A549 (cell line): ENCODE measurements at regions not wholly inside any gene's neighbourhood (a gene's known extent, or its start where the extent isn't known, plus 50 kb on each side); places are given as distances from the start of the nearest gene placed in this dataset.

Experiments
- ATAC-seq, 2 experiments: fragments of 200-7000 bp in 1 of 2; fragments of >200 bp in 1 of 2; cut with Nextera tagmentation in 1 of 2; cut with Tn5 transposase in 1 of 2; 3 replicates each; pipeline versions ENCODE4 v1.8.0 to v1.9.1; 2018 to 2020; ENCODE audit warnings: mild to moderate bottlenecking in 1 of 2, moderate library complexity in 1 of 2
- CTCF ChIA-PET: fragments of 300-600 bp; sonication (Branson Sonifier 250); formaldehyde crosslinking; extraction: SDS; loops from one replicate; lab custom pipeline; 2021; ENCODE audit warnings: antibody characterized with exemption, inconsistent platforms; lab: Yijun Ruan, JAX
- POLR2A ChIA-PET: fragments of 350-600 bp; formaldehyde crosslinking; extraction: SDS; loops from one replicate; lab custom pipeline; 2021; ENCODE audit warnings: antibody characterized with exemption, inconsistent platforms; lab: Yijun Ruan, JAX
- DNase-seq, 2 experiments: peaks; one replicate each; pipeline versions ENCODE4 v3.0.0 to v3.0.0-alpha.2; 2011 to 2016; ENCODE audit warnings: low read depth in 1 of 2, low spot score in 1 of 2
- FAIRE-seq: peaks from 2 replicates; lab custom pipeline; 2011; peaks lifted over from hg19 to GRCh38; lab: Jason Lieb, UNC
- H3K27ac ChIP-seq, 2 experiments: fragments of >200 bp; sonication (Bioruptor Twin); formaldehyde crosslinking; 3 replicates each; pipeline ENCODE4 v1.5.1; 2016 to 2017
- H3K4me1 ChIP-seq: fragments of >200 bp; sonication (Bioruptor Twin); formaldehyde crosslinking; 3 replicates; pipeline ENCODE4 v1.6.1; 2016
- H3K4me2 ChIP-seq: fragments of >200 bp; sonication (Bioruptor Twin); formaldehyde crosslinking; 3 replicates; pipeline ENCODE4 v1.6.1; 2016
- H3K4me3 ChIP-seq: fragments of >200 bp; sonication (Bioruptor Twin); formaldehyde crosslinking; 3 replicates; pipeline ENCODE4 v1.5.1; 2016
- H3K9me3 ChIP-seq: fragments of >200 bp; sonication (Bioruptor Twin); formaldehyde crosslinking; 3 replicates; pipeline ENCODE4 v1.6.1; 2016
- ATOH8 ChIP-seq: fragments of 250-450 bp; sonication (Bioruptor Pico); IDR thresholded peaks from 2 replicates; pipeline ENCODE4 v1.5.0; 2020; ENCODE audit warnings: low read depth, mild to moderate bottlenecking, moderate library complexity
- BCL3 ChIP-seq: fragments of >200 bp; sonication (Bioruptor Twin); formaldehyde crosslinking; IDR thresholded peaks from 3 replicates; pipeline ENCODE4 v1.6.1; 2016
- CBX8 ChIP-seq: fragments of 200-600 bp; sonication (generic); IDR thresholded peaks from 2 replicates; pipeline ENCODE4 v1.6.1; 2016
- CHD2 ChIP-seq: fragments of 150-350 bp; IDR thresholded peaks from 2 replicates; pipeline ENCODE4 v1.6.1; 2014; ENCODE audit warnings: low read length; ENCODE audit not compliant: partially characterized antibody
- CHD4 ChIP-seq: fragments of 200-600 bp; sonication (generic); IDR thresholded peaks from 2 replicates; pipeline ENCODE4 v1.6.1; 2016; ENCODE audit warnings: antibody characterized with exemption, mild to moderate bottlenecking, borderline replicate concordance
- CTCF ChIP-seq: fragments of >200 bp; sonication (Bioruptor Twin); formaldehyde crosslinking; IDR thresholded peaks from 3 replicates; pipeline ENCODE4 v1.5.1; 2016
- E2F6 ChIP-seq: IDR thresholded peaks from 2 replicates; pipeline ENCODE4 v1.6.1; 2012; ENCODE audit warnings: low read depth, borderline replicate concordance
- EHF ChIP-seq: fragments of 250-450 bp; sonication (Bioruptor Pico); IDR thresholded peaks from 2 replicates; pipeline ENCODE4 v1.5.0; 2020; ENCODE audit warnings: mild to moderate bottlenecking
- EHMT2 ChIP-seq: fragments of 200-600 bp; sonication (generic); IDR thresholded peaks from 2 replicates; pipeline ENCODE4 v1.6.1; 2016; ENCODE audit warnings: antibody characterized with exemption, low read depth, mild to moderate bottlenecking, moderate library complexity
- ELK1 ChIP-seq: fragments of 150-350 bp; IDR thresholded peaks from 2 replicates; pipeline ENCODE4 v1.6.1; 2014; ENCODE audit warnings: low read depth, mild to moderate bottlenecking, low read length
- EP300 ChIP-seq, 2 experiments: fragments of >200 bp; sonication (Bioruptor Twin); formaldehyde crosslinking; IDR thresholded peaks; 2 replicates in 1 of 2; 3 replicates in 1 of 2; pipeline ENCODE4 v1.6.1; 2016 to 2017
- FOXS1 ChIP-seq: fragments of 250-450 bp; sonication (Bioruptor Pico); IDR thresholded peaks from 2 replicates; pipeline ENCODE4 v1.5.0; 2020; ENCODE audit warnings: mild to moderate bottlenecking, moderate library complexity
- HES2 ChIP-seq: fragments of >200 bp; sonication (Bioruptor Twin); formaldehyde crosslinking; IDR thresholded peaks from 2 replicates; pipeline ENCODE4 v1.6.1; 2016
- HMGXB4 ChIP-seq: fragments of 250-450 bp; sonication (Bioruptor Pico); IDR thresholded peaks from 2 replicates; pipeline ENCODE4 v1.5.0; 2021; ENCODE audit warnings: mild to moderate bottlenecking, moderate library complexity, borderline replicate concordance
- HOXB5 ChIP-seq: fragments of 250-450 bp; sonication (Bioruptor Pico); IDR thresholded peaks from 2 replicates; pipeline ENCODE4 v1.5.0; 2020; ENCODE audit warnings: mild to moderate bottlenecking, moderate library complexity
- JUNB ChIP-seq: fragments of >200 bp; sonication (Bioruptor Twin); formaldehyde crosslinking; IDR thresholded peaks from 2 replicates; pipeline ENCODE4 v1.6.1; 2016
- KDM1A ChIP-seq: fragments of 200-600 bp; sonication (generic); IDR thresholded peaks from 2 replicates; pipeline ENCODE4 v1.6.1; 2016; ENCODE audit warnings: low read depth, mild to moderate bottlenecking
- KDM5A ChIP-seq: fragments of 200-600 bp; sonication (generic); IDR thresholded peaks from 2 replicates; pipeline ENCODE4 v1.6.1; 2016; ENCODE audit warnings: antibody characterized with exemption, mild to moderate bottlenecking
- MAFK ChIP-seq: fragments of 450-650 bp; IDR thresholded peaks from 2 replicates; pipeline ENCODE4 v1.6.1; 2014; ENCODE audit not compliant: partially characterized antibody
- MAZ ChIP-seq: fragments of 150-350 bp; IDR thresholded peaks from 2 replicates; pipeline ENCODE4 v1.6.1; 2014; ENCODE audit warnings: antibody characterized with exemption, low read depth, low read length, borderline replicate concordance
- NPAS2 ChIP-seq: fragments of 250-450 bp; sonication (Bioruptor Pico); IDR thresholded peaks from 2 replicates; pipeline ENCODE4 v1.8.0; 2022; ENCODE audit warnings: mild to moderate bottlenecking, moderate library complexity, borderline replicate concordance
- NR3C1 ChIP-seq: fragments of >200 bp; sonication (Bioruptor Twin); formaldehyde crosslinking; IDR thresholded peaks from 3 replicates; pipeline ENCODE4 v1.6.1; 2017
- POLR2AphosphoS2 ChIP-seq: conservative IDR thresholded peaks from 2 replicates; pipeline ENCODE4 v1.6.1; 2012; ENCODE audit warnings: low read length, improper control_type of control experiment, inconsistent platforms
- RAD21 ChIP-seq, 2 experiments: fragments of >200 bp in 1 of 2; sonication (Bioruptor Twin) in 1 of 2; formaldehyde crosslinking in 1 of 2; IDR thresholded peaks in 1 of 2; conservative IDR thresholded peaks in 1 of 2; 2 replicates in 1 of 2; 3 replicates in 1 of 2; pipeline ENCODE4 v1.6.1; 2012 to 2018; ENCODE audit warnings: inconsistent platforms in 1 of 2
- RCOR1 ChIP-seq: fragments of 150-350 bp; IDR thresholded peaks from 2 replicates; pipeline ENCODE4 v1.6.1; 2014; ENCODE audit warnings: antibody characterized with exemption, low read length, low read depth
- RNF2 ChIP-seq: fragments of 200-600 bp; sonication (generic); IDR thresholded peaks from 2 replicates; pipeline ENCODE4 v1.6.1; 2016; ENCODE audit warnings: low read depth, mild to moderate bottlenecking, antibody characterized with exemption, moderate library complexity, borderline replicate concordance
- SREBF2 ChIP-seq: fragments of 450-650 bp; IDR thresholded peaks from 2 replicates; pipeline ENCODE4 v1.6.1; 2014; ENCODE audit warnings: mild to moderate bottlenecking, moderate library complexity
- ZFP36 ChIP-seq: fragments of 450-650 bp; IDR thresholded peaks from 2 replicates; pipeline ENCODE4 v1.6.1; 2014; ENCODE audit warnings: borderline replicate concordance; ENCODE audit not compliant: partially characterized antibody
- ZSCAN20 ChIP-seq: fragments of 250-450 bp; sonication (Bioruptor Pico); IDR thresholded peaks from 2 replicates; pipeline ENCODE4 v1.8.0; 2022; ENCODE audit warnings: mild to moderate bottlenecking, moderate library complexity
- WGBS: methylation state at CpG from one replicate; pipeline ENCODE4 v1.1.6; 2017; ENCODE audit errors: missing lambda C conversion rate; 5-methylcytosine and 5-hydroxymethylcytosine counted together

- DNase-seq (no peak), ATAC-seq (no peak), FAIRE-seq (no peak)
- 22% methylated on average over 3 of the region's 3 CpGs for WGBS
- no peak for TF ChIP-seq CTCF
- no peak for TF ChIP-seq NPAS2
- no peak for TF ChIP-seq NR3C1
- TF ChIP-seq ZFP36, result no peak
- TF ChIP-seq HES2, result no peak
- no peak for TF ChIP-seq POLR2AphosphoS2
- no peak for TF ChIP-seq ELK1
- no peak for TF ChIP-seq ZSCAN20 (CRISPR knock-in tag)
- no peak for TF ChIP-seq EHMT2
- TF ChIP-seq KDM5A, result no peak
- no peak for TF ChIP-seq CHD2
- TF ChIP-seq RCOR1, result no peak
- TF ChIP-seq BCL3, result no peak
- no peak for TF ChIP-seq CHD4
- TF ChIP-seq HMGXB4 (CRISPR knock-in tag), result no peak
- TF ChIP-seq JUNB, result no peak
- TF ChIP-seq EP300 (IDR thresholded peaks at IDR 0.05), result no peak
- Histone ChIP-seq H3K4me3 (no peak overlapping the region), H3K9me3 (no peaks in the 10 kb centered on the region), H3K4me1 (no peaks in the 10 kb centered on the region), H3K27ac (no peak overlapping the region), H3K4me2 (no peak overlapping the region)
- ChIA-PET CTCF (interaction anchor here (0.7 kb wide), 1 partner anchor 48 kb away, joined by 3 read pairs; no protein-coding TSS in a partner anchor), POLR2A (no interaction called here)
Observed at GRCh38 chr14:38851111-38851510, 251.9 kb downstream of the SEC23A start.

GRCh38 chr14:38850664-38851063 is 252.4 kb downstream of the SEC23A start:
- Histone ChIP-seq H3K4me2 (no peak overlapping the region), H3K4me1 (no peaks in the 10 kb centered on the region), H3K9me3 (no peaks in the 10 kb centered on the region), H3K4me3 (no peak overlapping the region), H3K27ac (no peak overlapping the region)
- ChIA-PET CTCF (interaction anchor here (0.7 kb wide), 1 partner anchor 48 kb away, joined by 3 read pairs; no protein-coding TSS in a partner anchor), POLR2A (no interaction called here)
- FAIRE-seq (no peak), ATAC-seq (no peak), DNase-seq (no peak)
- 5% methylated on average over 1 of the region's 1 CpG for WGBS
- TF ChIP-seq CHD4 (no peak), E2F6 (no peak), RNF2 (no peak), ATOH8 (CRISPR knock-in tag) (no peak), CBX8 (no peak), BCL3 (no peak), SREBF2 (no peak), MAZ (no peak), HOXB5 (CRISPR knock-in tag) (no peak), MAFK (no peak), KDM1A (no peak), EHF (CRISPR knock-in tag) (no peak), RAD21 (conservative IDR thresholded peaks at IDR 0.05 in 1 of 2, IDR thresholded peaks at IDR 0.05 in 1 of 2) (no peak), FOXS1 (CRISPR knock-in tag) (no peak)
